K562 (cell line): ENCODE measurements at regions not wholly inside any gene's neighbourhood (a gene's known extent, or its start where the extent isn't known, plus 50 kb on each side); places are given as distances from the start of the nearest gene placed in this dataset.

Experiments
- ATAC-seq: fragments of 200-7000 bp; cut with Tn5 transposase; 3 replicates; pipeline ENCODE4 v1.9.1; 2020; ENCODE audit warnings: moderate library complexity
- BruUV-seq: library from RNA; stranded (reverse); fragments of 400-500 nt; replicated peaks from 2 replicates; lab custom pipeline; 2021; lab: Mats Ljungman, UMichigan
- CTCF ChIA-PET: fragments of 300-600 bp; formaldehyde crosslinking; extraction: SDS; loops from one replicate; lab custom pipeline; 2021; ENCODE audit warnings: low intra/inter-chr PET ratio; lab: Yijun Ruan, JAX
- POLR2A ChIA-PET: fragments of 300-600, 350-650 bp; sonication (Branson Sonifier 250); formaldehyde crosslinking; extraction: SDS; loops from one replicate; lab custom pipeline; 2021; ENCODE audit warnings: antibody characterized with exemption, inconsistent platforms; lab: Yijun Ruan, JAX
- DNase-seq, 4 experiments: peaks; one replicate each; pipeline versions ENCODE4 v3.0.0 to v3.0.0-alpha.2; 2011 to 2018; ENCODE audit warnings: low spot score in 3 of 4, mixed read lengths in 3 of 4; ENCODE audit errors: extremely low read depth in 1 of 4
- FAIRE-seq: peaks from 2 replicates; lab custom pipeline; 2011; peaks lifted over from hg19 to GRCh38; lab: Jason Lieb, UNC
- H2AFZ ChIP-seq: 2 replicates; pipeline ENCODE4 v1.6.0; 2011; ENCODE audit warnings: low read depth, low read length, control low read depth, inconsistent platforms
- H3K27ac ChIP-seq: fragments of 200-600 bp; 3 replicates; pipeline ENCODE4 v1.8.0; 2011; ENCODE audit warnings: low read depth, mild to moderate bottlenecking, control low read depth, inconsistent platforms, low read length, moderate library complexity, mixed read lengths; ENCODE audit errors: extremely low read depth
- H3K27me3 ChIP-seq, 2 experiments: fragments of 300-600 bp in 1 of 2; 2 replicates in 1 of 2; 3 replicates in 1 of 2; pipeline versions ENCODE4 v1.6.0 to v1.8.0; 2011; ENCODE audit warnings: inconsistent platforms in 2 of 2, low read length in 2 of 2, mild to moderate bottlenecking in 1 of 2, mixed read lengths in 1 of 2, moderate library complexity in 1 of 2; ENCODE audit not compliant: control insufficient read depth in 2 of 2, insufficient read depth in 2 of 2
- H3K36me3 ChIP-seq: fragments of 300-600 bp; 3 replicates; pipeline ENCODE4 v1.8.0; 2011; ENCODE audit warnings: mild to moderate bottlenecking, low read length, inconsistent platforms; ENCODE audit not compliant: control insufficient read depth, insufficient read depth
- H3K4me1 ChIP-seq, 2 experiments: fragments of 200-600 bp in 1 of 2; replicated peaks in 1 of 2; 2 replicates in 1 of 2; 3 replicates in 1 of 2; pipeline versions ENCODE4 v1.5.1 to v1.8.0; 2011; ENCODE audit warnings: inconsistent platforms in 2 of 2, low read length in 2 of 2, mild to moderate bottlenecking in 1 of 2, mixed read lengths in 1 of 2, moderate library complexity in 1 of 2; ENCODE audit not compliant: control insufficient read depth in 2 of 2, insufficient read depth in 2 of 2
- H3K4me2 ChIP-seq: 2 replicates; pipeline ENCODE4 v1.6.1; 2011; ENCODE audit warnings: low read length, control low read depth, inconsistent platforms, mixed read lengths; ENCODE audit not compliant: insufficient read depth
- H3K4me3 ChIP-seq: fragments of 200-600 bp; sonication (generic), shearing (Covaris generic); 2 replicates; pipeline ENCODE4 v1.5.1; 2016; ENCODE audit warnings: control low read depth, inconsistent platforms
- H3K79me2 ChIP-seq: fragments of 200-600 bp; 3 replicates; pipeline ENCODE4 v1.8.0; 2011; ENCODE audit warnings: low read length, inconsistent platforms; ENCODE audit not compliant: control insufficient read depth, insufficient read depth
- H3K9ac ChIP-seq, 2 experiments: 2 replicates each; pipeline versions ENCODE4 v1.6.0 to v1.6.1; 2011; ENCODE audit warnings: low read depth in 2 of 2, low read length in 2 of 2, control low read depth in 1 of 2, inconsistent platforms in 1 of 2, mild to moderate bottlenecking in 1 of 2, mixed read lengths in 1 of 2; ENCODE audit not compliant: insufficient read depth in 1 of 2
- H3K9me1 ChIP-seq: one replicate; pipeline ENCODE4 v1.6.0; 2011; ENCODE audit warnings: inconsistent platforms, mild to moderate bottlenecking, low read length, moderate library complexity; ENCODE audit not compliant: control insufficient read depth, insufficient read depth
- H3K9me3 ChIP-seq: replicated peaks from 2 replicates; pipeline ENCODE4 v1.5.1; 2011; ENCODE audit warnings: low read depth, low read length, inconsistent platforms; ENCODE audit not compliant: control insufficient read depth, insufficient read depth
- H4K20me1 ChIP-seq: replicated peaks from 2 replicates; pipeline ENCODE4 v1.6.1; 2011; ENCODE audit warnings: low read length, inconsistent platforms, mixed read lengths; ENCODE audit not compliant: control insufficient read depth, insufficient read depth
- CBFA2T3 ChIP-seq: fragments of 450-650 bp; IDR thresholded peaks from 2 replicates; pipeline ENCODE4 v1.6.1; 2017
- NFE2L1 ChIP-seq: fragments of 450-650 bp; IDR thresholded peaks from 2 replicates; pipeline ENCODE4 v1.6.1; 2016; ENCODE audit warnings: missing genetic modification characterization, low read depth, mild to moderate bottlenecking, missing compliant biosample characterization, moderate library complexity, borderline replicate concordance
- NUFIP1 ChIP-seq: fragments of 450-650 bp; IDR thresholded peaks from 2 replicates; pipeline ENCODE4 v1.6.1; 2018; ENCODE audit not compliant: partially characterized antibody
- PHF21A ChIP-seq: fragments of 450-650 bp; IDR thresholded peaks from 2 replicates; pipeline ENCODE4 v1.6.1; 2017; ENCODE audit warnings: low read depth, borderline replicate concordance
- STAT5A ChIP-seq: IDR thresholded peaks from 2 replicates; pipeline ENCODE4 v1.6.1; 2012; ENCODE audit warnings: low read length, inconsistent platforms, borderline replicate concordance
- WHSC1 ChIP-seq: IDR thresholded peaks from one replicate; pipeline ENCODE4 v1.6.1; 2012; ENCODE audit warnings: low read length, control low read depth, inconsistent platforms
- ZBED1 ChIP-seq: IDR thresholded peaks from 2 replicates; pipeline ENCODE4 v1.6.1; 2014
- ZNF197 ChIP-seq: fragments of 200-800 bp; sonication (Bioruptor generic); IDR thresholded peaks from 2 replicates; pipeline ENCODE4 v1.6.1; 2016; ENCODE audit warnings: low read depth, missing genetic modification characterization, missing compliant biosample characterization
- ZNF561 ChIP-seq: fragments of 450-650 bp; formaldehyde crosslinking; conservative IDR thresholded peaks from 2 replicates; pipeline ENCODE4 v1.4.0; 2020; ENCODE audit warnings: mild to moderate bottlenecking, moderate library complexity
- ZNF583 ChIP-seq: fragments of 250-450 bp; sonication (Bioruptor Pico); IDR thresholded peaks from 2 replicates; pipeline ENCODE4 v1.4.0; 2020
- WGBS: fragments of 100-300 bp; shearing (Covaris generic); methylation state at CpG from one replicate; pipeline ENCODE4 v1.1.6; 2016; ENCODE audit warnings: low coverage, mixed read lengths; ENCODE audit not compliant: insufficient coverage; ENCODE audit errors: missing lambda C conversion rate; 5-methylcytosine and 5-hydroxymethylcytosine counted together
- in situ Hi-C: fragments of 300-500 bp; cut with MboI; formaldehyde crosslinking; loops from 4 replicates; pipeline ENCODE4 v1.15.0; 2018; ENCODE audit warnings: inconsistent platforms, mixed read lengths
- intact Hi-C: fragments of 100-400 bp; cut with micrococcal nuclease; formaldehyde crosslinking; loops from 2 replicates; pipeline ENCODE4 v1.14.2; 2022
- TF ChIP-seq, protein P1 (sequence below): fragments of 450-650 bp; IDR thresholded peaks from 2 replicates; pipeline ENCODE4 v1.6.1; 2018; ENCODE audit not compliant: partially characterized antibody
- TF ChIP-seq, protein P2 (sequence below): IDR thresholded peaks from 3 replicates; pipeline ENCODE4 v1.6.1; 2011; ENCODE audit warnings: borderline replicate concordance, mild to moderate bottlenecking, moderate library complexity; ENCODE audit not compliant: insufficient read length; ENCODE audit errors: extremely low read depth
- TF ChIP-seq, protein P3 (sequence below): sonication (generic); formaldehyde crosslinking; IDR thresholded peaks from 2 replicates; pipeline ENCODE4 v1.8.1; 2023; ENCODE audit warnings: mild to moderate bottlenecking, missing genetic modification reagents
- TF ChIP-seq, protein P4 (sequence below): fragments of 450-650 bp; formaldehyde crosslinking; IDR thresholded peaks from 2 replicates; pipeline ENCODE4 v1.4.0; 2020; ENCODE audit warnings: mild to moderate bottlenecking, mixed read lengths

DNA sequence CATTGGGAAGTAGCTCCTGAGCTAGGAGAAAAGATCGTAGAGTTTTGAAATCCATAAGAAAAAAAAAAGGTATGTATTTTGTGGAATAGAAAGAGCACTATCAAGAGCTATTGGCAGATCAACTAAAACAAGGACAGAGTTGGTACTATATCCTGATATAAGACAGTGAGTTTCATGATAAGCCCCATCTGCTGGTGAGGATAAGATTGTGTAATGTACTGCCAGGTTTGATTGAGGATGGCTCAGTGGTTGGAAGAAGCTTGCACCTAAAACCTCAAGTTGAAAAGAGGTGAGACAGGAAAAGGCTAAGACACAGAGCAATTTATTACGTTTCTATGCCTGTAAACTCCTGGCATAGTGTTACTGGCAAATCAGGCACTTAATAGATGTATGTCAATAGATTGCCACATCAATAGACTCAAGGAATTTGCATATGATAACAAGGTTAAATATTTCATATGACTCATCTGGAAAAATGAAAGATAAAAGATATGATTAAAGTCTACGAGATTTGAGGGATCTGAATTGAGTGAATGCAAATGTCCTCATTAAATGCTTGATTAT, 525.6 kb downstream of the FLRT2 start:
- H2AFZ ChIP-seq, result no peak overlapping the region
- H3K9me1 ChIP-seq, result no peaks in the 10 kb centered on the region
- no peak overlapping the region for H3K4me3 ChIP-seq
- no peak overlapping the region for H3K4me2 ChIP-seq
- no TSS peak for BruUV-seq
- no peaks in the 10 kb centered on the region for H3K27me3 ChIP-seq
- ATAC-seq, result no peak
- in situ Hi-C loops, result no loop called here
- FAIRE-seq, result no peak
- H3K36me3 ChIP-seq, result no peaks in the 10 kb centered on the region
- H3K9me3 ChIP-seq, result no peaks in the 10 kb centered on the region
- no peak overlapping the region for H3K27ac ChIP-seq
- ChIA-PET CTCF (no interaction called here), POLR2A (no interaction called here)
- WGBS, result 0% methylated on average over 3 of the region's 3 CpGs
- no peak overlapping the region for H3K9ac ChIP-seq
- intact Hi-C loops, result no loop called here
- H3K4me1 ChIP-seq, result no peaks in the 10 kb centered on the region
- no peaks in the 10 kb centered on the region for H4K20me1 ChIP-seq
- H3K79me2 ChIP-seq, result no peaks in the 10 kb centered on the region
- DNase-seq, result no peak
- TF ChIP-seq WHSC1 (no peak), ZNF197 (CRISPR knock-in tag) (no peak), ZBED1 (no peak), PHF21A (no peak), NUFIP1 (no peak), STAT5A (no peak), NFE2L1 (no peak), ZNF561 (no peak), ZNF583 (no peak), CBFA2T3 (no peak)
- TF ChIP-seq, protein P1, sequence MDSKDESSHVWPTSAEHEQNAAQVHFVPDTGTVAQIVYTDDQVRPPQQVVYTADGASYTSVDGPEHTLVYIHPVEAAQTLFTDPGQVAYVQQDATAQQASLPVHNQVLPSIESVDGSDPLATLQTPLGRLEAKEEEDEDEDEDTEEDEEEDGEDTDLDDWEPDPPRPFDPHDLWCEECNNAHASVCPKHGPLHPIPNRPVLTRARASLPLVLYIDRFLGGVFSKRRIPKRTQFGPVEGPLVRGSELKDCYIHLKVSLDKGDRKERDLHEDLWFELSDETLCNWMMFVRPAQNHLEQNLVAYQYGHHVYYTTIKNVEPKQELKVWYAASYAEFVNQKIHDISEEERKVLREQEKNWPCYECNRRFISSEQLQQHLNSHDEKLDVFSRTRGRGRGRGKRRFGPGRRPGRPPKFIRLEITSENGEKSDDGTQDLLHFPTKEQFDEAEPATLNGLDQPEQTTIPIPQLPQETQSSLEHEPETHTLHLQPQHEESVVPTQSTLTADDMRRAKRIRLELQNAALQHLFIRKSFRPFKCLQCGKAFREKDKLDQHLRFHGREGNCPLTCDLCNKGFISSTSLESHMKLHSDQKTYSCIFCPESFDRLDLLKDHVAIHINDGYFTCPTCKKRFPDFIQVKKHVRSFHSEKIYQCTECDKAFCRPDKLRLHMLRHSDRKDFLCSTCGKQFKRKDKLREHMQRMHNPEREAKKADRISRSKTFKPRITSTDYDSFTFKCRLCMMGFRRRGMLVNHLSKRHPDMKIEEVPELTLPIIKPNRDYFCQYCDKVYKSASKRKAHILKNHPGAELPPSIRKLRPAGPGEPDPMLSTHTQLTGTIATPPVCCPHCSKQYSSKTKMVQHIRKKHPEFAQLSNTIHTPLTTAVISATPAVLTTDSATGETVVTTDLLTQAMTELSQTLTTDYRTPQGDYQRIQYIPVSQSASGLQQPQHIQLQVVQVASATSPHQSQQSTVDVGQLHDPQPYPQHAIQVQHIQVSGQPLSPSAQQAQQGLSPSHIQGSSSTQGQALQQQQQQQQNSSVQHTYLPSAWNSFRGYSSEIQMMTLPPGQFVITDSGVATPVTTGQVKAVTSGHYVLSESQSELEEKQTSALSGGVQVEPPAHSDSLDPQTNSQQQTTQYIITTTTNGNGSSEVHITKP, result no peak
- TF ChIP-seq, protein P2, sequence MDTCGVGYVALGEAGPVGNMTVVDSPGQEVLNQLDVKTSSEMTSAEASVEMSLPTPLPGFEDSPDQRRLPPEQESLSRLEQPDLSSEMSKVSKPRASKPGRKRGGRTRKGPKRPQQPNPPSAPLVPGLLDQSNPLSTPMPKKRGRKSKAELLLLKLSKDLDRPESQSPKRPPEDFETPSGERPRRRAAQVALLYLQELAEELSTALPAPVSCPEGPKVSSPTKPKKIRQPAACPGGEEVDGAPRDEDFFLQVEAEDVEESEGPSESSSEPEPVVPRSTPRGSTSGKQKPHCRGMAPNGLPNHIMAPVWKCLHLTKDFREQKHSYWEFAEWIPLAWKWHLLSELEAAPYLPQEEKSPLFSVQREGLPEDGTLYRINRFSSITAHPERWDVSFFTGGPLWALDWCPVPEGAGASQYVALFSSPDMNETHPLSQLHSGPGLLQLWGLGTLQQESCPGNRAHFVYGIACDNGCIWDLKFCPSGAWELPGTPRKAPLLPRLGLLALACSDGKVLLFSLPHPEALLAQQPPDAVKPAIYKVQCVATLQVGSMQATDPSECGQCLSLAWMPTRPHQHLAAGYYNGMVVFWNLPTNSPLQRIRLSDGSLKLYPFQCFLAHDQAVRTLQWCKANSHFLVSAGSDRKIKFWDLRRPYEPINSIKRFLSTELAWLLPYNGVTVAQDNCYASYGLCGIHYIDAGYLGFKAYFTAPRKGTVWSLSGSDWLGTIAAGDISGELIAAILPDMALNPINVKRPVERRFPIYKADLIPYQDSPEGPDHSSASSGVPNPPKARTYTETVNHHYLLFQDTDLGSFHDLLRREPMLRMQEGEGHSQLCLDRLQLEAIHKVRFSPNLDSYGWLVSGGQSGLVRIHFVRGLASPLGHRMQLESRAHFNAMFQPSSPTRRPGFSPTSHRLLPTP, result no peak
- TF ChIP-seq, protein P3, sequence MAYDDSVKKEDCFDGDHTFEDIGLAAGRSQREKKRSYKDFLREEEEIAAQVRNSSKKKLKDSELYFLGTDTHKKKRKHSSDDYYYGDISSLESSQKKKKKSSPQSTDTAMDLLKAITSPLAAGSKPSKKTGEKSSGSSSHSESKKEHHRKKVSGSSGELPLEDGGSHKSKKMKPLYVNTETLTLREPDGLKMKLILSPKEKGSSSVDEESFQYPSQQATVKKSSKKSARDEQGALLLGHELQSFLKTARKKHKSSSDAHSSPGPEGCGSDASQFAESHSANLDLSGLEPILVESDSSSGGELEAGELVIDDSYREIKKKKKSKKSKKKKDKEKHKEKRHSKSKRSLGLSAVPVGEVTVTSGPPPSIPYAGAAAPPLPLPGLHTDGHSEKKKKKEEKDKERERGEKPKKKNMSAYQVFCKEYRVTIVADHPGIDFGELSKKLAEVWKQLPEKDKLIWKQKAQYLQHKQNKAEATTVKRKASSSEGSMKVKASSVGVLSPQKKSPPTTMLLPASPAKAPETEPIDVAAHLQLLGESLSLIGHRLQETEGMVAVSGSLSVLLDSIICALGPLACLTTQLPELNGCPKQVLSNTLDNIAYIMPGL (CRISPR knock-in tag), result no peak
- TF ChIP-seq, protein P4, sequence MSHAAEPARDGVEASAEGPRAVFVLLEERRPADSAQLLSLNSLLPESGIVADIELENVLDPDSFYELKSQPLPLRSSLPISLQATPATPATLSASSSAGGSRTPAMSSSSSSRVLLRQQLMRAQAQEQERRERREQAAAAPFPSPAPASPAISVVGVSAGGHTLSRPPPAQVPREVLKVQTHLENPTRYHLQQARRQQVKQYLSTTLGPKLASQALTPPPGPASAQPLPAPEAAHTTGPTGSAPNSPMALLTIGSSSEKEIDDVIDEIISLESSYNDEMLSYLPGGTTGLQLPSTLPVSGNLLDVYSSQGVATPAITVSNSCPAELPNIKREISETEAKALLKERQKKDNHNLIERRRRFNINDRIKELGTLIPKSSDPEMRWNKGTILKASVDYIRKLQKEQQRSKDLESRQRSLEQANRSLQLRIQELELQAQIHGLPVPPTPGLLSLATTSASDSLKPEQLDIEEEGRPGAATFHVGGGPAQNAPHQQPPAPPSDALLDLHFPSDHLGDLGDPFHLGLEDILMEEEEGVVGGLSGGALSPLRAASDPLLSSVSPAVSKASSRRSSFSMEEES (CRISPR knock-in tag), result no peak
